ENCODE measurements at regions not wholly inside any gene's neighbourhood (a gene's known extent, or its start where the extent isn't known, plus 50 kb on each side); places are given as distances from the start of the nearest gene placed in this dataset.

DNA sequence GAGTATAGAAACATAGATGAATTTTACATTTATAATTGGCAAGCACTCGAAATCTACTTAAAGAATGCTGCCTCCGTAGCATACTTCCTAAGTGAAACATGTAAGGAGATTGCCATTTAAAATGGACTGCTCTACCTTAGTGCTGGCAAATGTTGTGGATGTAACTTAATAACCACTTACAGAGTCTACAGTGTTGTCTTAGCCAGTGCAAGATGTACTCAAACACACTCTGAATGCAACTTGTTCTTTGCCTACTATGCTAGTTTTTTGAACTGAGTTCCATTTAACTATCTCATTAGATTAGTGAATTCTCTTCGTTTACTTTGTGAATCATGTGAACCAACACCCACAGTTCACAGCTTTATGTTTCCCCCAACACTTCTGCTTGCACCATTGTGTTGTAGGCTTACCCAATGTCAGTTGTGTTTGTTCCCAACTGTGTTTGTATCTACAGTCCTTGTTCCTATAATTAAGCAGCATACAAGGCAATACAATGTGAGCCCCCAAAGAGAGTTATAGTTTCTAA, 345.5 kb upstream of the LYPLAL1 start:
- no peak for DNase-seq

DNA sequence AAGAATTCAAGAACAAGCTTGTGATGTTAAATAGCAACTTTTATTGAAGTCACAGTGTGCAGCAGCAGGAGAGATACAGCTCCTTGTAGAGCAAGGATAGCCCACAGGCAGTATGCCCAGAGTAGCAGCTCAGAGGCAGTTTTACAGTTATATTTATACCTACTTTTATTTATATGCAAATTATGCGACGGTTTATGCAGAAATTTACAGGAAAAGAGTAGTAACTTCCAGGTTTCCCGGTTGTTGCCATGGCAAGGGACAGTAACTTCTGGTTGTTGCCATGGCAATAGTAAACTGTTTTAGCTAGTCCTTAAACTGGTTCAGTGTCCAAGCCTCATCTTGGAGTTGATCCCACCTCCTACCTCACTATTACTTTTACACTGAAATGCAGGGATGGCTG, 344.6 kb upstream of the LYPLAL1 start:
- no peak for DNase-seq

DNA sequence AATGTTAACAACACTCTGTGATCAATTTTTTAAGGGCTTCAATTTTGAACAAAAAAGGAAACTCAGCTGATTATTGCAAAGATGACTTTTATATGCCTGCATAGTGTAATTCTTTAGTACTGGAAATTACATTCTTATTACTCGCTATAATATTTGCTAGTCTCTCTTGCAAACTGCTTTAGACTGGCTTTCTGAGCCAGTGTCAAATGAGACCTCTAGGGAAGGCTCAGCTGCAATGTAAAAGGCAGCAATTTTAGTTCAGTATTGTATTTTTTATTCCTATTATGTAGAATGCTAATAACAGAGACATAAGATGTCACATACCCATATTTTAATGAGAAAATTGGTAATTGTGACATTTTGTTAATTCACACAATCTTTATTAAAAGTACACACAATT, 338.1 kb upstream of the LYPLAL1 start:
- no peak for DNase-seq

DNA sequence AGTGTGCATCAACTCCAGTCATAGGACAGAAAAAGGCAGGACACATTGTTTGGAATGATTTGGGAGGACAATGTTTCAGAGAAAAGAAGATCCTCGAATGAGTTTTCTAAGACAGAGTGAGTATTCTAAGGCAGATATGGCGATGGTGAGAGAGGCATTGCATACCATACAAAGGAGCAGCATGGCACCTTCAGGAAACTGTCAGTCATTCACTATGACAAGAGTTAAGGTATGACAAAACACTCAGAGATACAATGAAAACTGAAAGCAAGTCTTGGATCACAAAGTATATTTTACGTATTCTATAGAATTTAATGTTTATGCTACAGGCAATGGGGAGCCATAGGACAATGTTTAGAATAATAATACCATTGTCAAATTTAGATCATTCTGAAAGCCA, 337.4 kb upstream of the LYPLAL1 start:
- DNase-seq = no peak

DNA sequence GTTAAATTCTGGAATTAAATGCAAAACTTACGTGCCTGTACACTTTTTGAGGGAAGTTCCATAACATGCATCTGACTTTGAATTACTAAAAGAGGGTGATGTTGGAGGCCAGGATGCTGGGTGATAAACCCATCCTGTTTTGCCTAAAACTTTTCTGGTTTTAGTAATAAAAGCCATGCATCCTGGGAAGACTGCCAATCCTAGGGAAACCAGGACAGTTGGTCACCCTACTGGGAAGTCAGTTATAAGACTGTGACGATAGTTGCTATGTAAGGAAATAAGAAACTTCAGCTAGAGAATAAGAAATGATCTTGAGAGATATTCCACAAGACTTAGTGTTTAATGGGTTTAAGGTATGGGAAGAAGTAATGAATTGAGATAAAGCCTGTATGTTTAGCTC, 336.6 kb upstream of the LYPLAL1 start:
- no peak for DNase-seq

DNA sequence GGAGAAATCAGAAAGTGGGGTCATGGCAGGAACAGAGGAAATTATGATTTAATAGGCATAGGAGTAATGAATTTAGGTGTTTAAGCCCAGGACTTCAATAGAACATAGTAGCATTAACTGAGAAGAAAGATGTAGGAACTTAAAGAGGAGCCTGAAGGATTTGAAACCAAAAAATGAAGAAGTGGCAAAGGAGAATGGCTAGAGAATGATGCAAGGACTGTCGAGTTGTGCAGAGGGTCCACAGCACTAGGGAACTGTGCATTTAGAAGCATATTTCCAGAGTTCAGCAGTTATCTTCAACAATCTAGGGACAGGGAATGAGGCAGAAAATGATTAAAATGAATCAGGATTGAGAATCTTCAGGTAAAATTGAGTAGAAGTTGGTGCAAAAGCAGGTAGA, 328.1 kb upstream of the LYPLAL1 start:
- DNase-seq = no peak

DNA sequence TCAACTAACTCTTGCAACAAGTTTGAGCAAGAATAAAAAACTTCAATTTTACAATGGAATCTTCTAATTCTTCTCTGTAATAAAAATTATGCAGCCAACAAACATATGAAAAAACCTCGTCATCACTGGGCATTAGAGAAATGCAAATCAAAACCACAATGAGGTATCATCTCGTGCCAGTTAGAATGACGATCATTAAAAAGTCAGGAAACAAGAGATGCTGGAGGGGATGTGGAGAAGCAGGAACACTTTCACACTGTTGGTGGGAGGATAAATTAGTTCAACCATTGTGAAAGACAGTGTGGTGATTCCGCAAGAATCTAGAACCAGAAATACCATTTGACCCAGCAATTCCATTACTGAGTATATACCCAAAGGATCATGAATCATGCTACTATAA, 327.5 kb upstream of the LYPLAL1 start:
- no peak for DNase-seq

DNA sequence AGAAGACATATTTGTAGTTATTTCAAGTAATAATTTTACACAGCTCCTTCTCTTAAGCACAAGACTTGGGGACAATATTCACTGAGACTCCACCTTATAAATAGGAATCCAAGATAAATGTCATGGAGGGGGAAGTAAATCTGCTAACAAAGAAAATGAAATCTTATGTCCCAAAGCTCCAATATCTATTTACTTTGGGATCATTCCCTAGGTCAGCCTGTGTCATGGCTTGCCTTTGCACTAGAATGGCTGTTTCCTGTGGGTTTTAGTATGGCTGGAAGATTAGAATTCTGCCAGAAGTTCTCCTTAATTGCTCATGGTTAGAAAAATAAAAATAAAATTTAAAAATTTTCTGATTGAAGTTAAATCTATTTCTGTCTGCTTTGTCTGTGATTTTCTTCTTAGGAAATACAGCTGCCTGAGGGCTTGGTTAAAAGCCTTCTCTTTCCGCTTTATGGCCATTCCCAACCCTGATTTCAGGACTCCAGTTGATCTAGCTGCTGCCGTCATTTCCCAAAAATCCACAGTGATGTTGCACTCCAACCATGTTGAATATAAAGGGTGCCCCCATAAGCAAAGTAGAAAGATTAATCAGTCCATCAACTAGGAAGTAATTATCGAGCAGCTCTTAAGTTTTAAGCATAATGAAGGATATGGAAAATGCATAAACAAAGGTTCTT, 326.4 kb upstream of the LYPLAL1 start:
- no peak for DNase-seq

DNA sequence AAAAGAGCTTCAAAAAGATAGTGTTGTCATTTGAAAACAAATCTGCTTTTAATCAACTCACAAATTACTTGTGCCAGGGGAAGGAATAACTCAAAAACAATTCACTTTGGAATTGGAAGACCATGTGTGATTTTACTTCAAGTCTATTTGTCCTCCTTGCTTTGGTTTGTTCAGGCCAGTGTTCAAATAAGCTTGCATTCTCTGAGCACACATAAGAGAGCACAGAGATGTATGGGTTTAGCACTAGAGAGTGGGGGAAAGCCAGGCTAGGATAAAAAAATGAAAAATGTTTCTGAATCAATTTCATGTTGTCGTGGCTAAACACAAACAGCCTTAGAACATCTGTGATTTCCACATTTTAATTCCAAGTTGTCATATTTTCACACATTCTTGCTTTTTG, 325.7 kb upstream of the LYPLAL1 start:
- DNase-seq = no peak

DNA sequence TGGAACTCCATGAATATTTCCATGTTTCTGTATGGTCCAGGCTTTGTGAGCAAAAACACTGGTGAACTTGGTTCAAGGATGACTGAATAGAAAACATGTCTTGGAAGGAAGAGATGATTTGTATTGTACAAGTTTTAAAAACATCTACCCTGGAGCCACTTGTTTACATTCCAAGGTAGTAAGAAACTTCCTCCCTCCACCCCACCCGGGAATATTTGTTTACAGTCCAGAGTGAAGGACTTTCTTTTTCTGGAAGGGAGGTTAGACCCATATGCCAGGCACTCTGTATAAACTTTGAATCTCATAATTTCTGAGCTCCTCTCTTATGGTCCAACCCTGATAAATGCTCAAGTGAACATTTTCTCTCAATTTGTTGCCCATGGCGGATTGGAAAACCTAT, 323.3 kb upstream of the LYPLAL1 start:
- no peak for DNase-seq

DNA sequence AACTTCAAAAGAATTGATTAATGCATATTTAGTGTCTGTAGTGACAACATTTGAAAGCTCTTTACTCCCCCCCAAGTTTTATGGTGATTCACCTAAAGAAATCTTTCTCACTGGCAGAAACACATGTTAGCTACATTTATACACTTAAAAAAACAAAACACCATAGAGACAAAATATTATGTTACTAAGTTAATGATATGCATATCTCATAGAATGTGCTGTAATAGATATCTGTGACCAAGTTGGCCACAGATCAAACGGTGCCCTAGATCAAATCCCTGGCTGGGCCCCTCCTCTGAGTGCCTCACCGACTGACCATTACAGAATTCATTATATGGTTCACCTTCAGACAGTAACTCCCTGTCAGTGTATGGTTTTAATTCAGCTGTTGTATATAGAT, 322.1 kb upstream of the LYPLAL1 start:
- DNase-seq = no peak

DNA sequence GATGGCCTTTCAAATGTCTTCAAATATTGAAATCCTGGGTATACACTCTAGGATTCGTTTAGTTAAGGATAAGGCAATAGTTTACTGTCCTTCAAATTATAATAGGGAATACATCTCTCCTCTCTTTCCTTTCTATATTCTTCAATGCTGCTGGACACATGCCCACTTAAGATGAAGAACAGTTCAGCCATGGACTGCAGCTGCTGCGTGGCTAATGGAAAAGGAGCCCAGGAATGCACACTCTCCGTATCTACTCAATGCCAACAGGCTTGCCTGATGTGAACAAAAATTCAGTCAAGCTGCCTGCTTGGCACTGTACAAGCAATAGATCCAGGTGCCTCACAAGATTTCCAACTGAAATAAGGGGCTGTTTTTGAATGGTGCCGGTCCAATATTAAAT, 321.2 kb upstream of the LYPLAL1 start:
- no peak for DNase-seq

DNA sequence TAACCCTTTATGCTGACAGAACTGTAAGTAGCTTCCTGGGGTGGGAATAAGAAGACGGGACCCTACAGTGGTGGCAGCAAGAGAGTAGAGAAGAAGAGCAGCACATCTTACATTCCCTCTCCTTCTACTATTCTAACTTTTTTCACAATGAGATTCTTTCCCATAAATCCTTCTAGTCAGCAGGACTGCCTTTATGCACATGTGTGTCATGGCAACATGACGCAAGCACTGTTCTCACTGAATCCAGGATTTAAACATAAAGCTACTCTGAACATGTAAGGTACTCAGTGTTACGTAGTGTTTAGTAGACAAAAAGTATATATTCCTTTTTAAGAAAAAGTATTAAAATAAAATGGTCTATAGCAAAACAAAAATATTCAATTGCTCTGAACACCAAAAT, 309.7 kb upstream of the LYPLAL1 start:
- DNase-seq = no peak

DNA sequence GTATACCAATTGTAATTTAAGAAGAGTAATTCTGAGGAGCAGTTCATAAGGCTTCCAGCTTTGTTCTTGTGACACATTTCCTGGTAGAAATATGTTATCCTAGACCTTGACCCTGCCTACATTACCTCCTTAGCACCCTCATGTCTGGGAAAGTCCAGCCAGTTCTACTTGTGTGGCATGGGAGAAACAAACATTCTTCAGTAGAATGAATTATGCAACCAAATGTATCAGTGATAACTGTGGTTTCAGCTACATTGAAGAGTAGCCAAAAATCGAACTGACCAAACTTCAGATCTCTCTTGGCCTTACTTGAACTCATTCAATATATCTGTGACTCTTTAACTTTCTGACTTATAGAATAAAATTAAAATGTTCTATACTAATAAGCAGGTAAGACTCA, 308.1 kb upstream of the LYPLAL1 start:
- DNase-seq = no peak

DNA sequence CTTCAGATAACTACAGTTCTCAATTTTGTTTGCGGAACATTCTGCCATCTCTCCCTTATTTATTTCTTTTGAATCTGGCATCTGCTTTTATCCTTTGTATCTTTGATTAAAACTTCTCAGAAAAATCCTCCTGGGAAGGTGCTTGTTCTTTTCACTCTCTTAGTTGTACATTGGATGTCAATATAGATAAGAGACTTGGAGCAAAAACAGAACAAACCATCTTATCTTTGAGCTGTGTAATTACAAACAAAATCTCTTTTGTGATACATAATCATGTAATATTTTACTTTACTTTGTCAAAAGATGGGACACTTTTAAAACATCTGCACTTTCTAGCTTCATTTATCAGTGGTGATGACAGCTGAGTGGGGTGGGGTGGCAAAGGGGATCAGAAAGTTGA, 307.2 kb upstream of the LYPLAL1 start:
- DNase-seq = no peak

DNA sequence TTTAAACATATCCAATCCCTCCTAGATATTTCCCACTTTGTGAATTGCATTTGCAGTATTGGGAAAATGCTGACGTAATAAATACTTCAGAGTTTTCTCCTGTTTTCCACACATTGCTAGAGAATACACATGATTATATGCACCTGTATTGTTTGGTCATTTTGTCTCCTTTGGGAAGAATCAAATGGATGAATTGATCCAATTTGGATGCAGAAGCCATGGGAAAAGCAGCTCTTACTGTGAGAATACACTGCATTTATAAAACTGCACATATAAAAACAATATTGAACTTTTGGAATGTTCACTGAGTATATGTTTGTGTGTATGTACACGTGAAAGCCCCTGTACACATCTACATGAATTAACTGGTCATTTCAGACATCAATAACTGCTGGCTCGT, 306.6 kb upstream of the LYPLAL1 start:
- no peak for DNase-seq

DNA sequence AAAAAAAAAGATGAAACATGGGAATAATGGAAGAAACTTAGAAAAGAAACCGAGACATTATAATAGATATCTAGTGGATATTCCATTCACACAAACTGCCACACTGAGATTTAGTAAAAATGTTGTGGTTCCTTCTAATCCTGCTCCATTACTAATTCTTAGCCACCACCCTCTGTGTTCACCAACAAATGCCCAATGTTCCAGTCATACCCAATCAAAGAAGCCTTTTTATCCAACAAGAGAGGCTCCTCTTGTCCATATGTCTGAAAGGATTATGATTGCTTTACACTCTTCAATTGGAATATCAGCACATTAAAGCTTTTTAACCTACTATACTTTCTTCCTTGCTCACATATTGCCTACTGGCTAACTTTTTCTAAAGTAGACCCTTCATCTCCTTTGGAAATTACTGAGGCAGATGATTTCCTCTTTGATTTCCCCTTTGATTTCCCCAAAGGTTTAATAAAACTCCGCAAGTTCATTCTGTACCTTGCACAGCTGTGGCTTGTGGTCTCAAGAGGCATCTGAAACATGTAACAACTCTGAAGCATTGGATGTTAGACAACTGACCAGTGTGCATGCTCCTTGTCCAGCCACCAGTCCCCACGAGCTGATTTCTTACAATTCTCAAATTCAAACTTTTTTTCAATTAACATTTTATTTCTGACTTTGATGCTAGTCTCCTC, 305.6 kb upstream of the LYPLAL1 start:
- DNase-seq = no peak

DNA sequence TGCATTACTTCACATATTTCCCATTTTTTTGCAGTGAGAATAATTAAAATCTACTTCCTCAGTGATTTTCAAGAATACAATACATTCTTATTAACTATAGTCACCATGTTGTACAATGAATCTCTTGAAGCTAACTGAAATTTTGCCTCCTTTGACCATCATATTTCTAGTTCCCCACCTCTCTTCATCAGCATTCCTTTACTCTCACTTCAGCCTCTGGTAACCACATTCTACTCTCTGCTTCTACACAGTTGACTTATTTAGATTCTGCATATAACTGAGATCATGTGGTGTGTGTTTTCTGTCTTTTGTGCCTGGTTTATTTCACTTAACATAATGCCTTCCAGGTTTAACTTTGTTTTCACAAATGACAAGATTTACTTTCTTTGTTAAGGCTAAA, 304.4 kb upstream of the LYPLAL1 start:
- no peak for DNase-seq

DNA sequence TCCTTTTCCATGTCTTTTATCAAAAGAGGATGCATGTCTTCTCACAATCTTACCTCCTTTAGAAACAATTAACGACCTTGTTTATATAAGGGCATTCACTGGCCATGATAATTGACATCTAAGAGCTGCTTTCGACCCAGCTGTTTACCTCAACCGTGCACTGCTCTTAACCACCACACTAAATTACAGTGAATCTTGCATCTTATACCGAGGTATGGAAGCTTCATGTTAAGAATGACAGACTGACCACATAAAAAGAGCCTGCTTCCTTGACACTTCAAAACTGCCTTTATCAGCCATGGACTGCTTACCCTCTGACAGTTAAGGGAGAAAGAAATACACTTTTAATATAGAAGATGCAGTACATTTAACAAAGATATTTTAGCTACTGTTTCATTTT, 301.7 kb upstream of the LYPLAL1 start:
- DNase-seq = no peak

DNA sequence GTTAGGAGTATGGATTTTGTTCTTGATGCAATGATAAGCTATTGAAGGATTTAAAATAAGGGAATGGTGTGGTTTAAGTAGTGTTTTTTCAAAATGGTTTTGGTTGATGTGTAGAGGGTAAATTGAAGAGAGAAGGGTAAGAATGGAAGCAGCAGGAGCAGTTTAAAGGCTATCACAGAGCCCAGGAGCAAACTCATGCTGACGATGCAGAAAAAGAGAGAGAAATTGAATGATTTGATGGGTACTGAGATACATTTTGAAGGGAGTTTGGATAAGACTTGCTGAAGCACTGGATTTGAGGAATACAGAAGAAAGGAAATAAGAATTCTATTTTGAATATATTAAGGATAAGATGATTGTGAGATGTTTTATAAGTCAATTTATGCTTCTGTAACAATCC, 300.8 kb upstream of the LYPLAL1 start:
- no peak for DNase-seq

DNA sequence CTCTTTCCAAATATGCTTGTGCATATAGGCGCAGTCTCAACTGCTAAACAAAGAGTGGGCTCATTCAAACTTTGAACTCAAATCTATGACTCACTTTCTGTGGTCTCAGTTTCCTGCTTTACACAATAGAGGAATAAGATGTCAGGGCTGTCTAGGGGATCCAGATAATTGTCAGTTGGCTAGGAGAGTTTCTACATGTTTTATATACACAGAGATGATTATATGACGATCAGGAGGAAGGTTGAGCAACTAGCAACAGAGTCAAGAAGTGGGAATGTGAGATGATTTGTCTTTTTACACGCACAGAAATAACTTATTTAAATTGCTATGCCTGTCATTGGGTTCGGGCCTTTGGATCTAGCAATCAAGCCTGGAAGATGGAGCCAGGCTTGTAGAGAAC, 299.4 kb upstream of the LYPLAL1 start:
- peak; percentile 4 for DNase-seq

DNA sequence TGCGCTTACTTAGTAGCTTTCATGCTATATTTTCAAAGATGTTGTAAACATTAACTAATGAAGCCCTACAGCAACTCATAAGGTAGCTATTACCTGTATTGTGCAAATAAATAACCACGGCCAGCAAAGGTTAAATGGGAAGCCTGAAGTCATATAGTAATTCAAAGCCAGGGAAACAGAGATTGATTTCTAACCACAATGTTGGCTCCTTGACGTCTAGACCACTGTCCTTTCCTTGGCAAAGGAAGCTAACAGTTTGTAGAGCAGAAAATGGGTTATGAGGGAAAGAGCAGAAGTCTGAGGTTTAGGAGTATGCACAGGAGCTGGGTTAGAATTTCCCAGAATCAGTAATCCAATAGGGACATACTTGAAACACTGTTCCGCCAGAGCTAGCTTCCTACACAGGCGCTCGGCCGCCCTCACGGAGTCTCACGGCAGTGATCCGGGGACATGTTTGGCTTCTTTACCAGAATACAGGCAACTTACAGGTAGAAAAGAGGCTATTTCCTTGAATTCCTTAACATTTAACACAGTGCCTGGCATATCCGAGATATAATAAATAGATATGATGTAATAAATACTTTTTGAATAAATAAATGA, 298.8 kb upstream of the LYPLAL1 start:
- DNase-seq = no peak

DNA sequence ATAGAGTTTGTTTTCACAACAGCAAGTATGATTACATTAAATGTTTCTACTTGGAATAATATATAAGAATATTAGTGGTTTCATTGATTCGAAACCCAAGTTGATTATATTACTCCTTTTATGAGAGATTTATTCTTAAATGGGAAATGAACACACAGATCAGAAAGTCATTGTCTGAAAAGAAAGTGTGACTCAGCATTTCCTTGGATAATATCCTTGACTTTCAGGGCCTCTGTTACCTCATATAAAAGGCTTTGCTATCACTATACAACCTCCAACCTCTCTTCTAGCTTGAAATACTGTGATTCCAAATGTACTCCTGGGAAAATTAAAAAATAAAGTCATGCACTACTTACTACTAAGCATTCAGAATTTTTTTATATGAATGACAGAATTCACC, 295.3 kb upstream of the LYPLAL1 start:
- no peak for DNase-seq

DNA sequence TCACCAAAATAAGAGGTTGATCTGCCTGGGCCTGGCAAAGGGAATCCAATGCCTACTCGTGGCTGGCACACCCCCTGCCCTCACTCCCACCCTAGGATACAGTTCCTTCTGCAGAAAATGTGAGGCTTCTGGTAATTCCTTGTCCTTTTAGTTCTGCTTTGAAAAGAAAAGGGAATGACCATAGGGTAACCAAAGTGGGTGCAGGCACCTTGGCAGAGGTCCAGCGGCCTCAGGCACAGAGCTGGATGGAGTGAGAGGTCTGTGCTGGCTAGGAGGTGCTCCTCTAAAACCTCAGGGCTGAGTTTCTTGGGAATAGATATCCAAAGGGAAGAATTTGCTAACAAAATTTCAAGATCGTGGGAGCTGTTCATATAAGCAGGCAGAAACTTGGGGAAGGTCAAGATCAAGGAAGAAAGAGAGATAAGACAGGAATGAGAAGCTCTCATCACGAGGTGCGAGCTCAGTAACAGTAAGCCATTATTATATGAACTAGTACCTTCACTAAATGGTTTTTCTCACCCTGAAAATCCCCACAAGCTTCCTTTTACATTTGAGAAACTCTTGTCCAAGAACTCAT, 293.1 kb upstream of the LYPLAL1 start:
- no peak for DNase-seq
